ENCODE measurements at regions not wholly inside any gene's neighbourhood (a gene's known extent, or its start where the extent isn't known, plus 50 kb on each side); places are given as distances from the start of the nearest gene placed in this dataset.
A peak's percentile ranks its signal among the peaks of the same experiment; 100 is the strongest.

DNA sequence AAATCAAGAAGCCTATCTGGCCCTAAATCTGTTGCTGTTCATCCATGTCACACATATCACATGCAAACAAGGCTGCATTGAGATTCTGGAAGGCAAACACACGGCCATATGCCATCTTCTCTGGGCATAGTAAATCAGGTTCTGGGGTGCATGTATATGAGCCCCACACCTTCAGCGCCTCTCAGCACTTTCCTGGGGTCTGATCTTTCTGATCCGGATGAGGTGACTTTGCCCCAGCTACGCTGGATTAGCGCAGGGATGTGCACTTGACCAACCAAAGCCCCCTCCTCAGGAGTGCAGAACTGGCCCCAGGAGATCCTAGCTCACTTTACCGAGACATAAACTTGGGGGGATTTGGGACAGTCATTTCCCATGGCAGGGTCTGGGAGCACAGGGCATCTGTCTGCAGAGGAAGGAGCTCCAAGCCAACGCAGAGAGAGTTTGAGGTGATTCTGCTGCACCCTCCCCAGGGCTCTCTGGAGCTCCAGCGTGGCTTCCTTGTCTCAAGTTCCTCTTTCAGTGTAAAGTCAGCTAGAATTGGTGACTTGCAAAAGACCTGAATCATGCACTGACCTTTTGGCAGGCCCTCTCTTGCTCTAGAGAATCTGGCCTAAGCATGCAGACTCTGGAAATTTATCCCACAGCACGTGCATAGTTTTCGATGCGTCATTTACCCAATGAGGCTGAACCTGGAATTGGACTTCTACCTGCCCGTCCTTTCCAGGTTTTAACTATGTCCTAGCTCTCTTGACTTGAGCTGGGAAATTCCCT lies 63.5 kb upstream of the KLF13 start:
- peak; percentile 24 for DNase-seq
- Mint-ChIP-seq H3K4me3 (no peak overlapping the region), H3K27ac (peak overlapping the region; percentile 96)

DNA sequence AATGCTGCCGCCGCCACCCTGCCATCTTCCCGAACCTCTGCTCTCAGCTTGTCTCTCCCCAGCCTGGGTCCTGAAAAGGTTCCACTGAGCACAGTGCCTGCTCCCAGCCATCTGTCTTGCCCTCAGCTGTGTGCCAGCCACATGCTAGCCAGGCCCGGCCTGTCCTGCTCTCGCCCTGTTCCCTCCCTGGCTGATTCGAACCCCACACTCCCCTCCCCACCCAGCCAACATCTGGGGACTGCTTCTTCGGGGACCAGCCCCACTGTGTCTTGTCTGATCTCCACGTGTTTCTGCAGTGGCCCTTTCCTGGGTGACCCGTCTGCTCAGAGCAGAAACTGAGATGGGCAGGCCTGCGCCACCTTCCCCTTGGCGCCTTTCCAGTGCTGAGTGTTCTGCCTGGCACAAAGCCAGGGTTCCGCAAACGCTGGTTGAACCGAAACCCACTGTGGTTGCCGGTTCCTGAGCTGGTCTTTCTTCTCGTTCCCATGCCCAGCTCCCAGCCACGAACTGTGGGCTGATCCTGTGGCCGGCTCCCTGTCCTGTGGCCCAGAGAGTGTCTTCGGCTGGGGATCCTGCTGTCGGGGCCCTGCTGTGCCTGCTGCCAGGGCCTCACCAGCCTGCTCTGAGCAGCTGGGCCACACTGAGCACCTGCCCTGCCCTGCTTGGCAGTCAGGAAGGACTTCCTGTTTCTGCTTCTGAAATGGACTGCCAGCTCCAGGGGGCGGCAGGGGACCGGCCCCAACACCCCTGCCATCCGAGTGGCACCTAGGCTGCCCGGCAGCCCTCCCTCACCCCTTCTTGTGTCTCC lies 62.7 kb upstream of the KLF13 start:
- Mint-ChIP-seq H3K4me3 (peak overlapping the region; percentile 32), H3K9me3 (no peaks in the 10 kb centered on the region), H3K27ac (peak overlapping the region; percentile 96), H3K36me3 (peaks cover 5% of the 10 kb centered on the region), H3K27me3 (peaks cover 29% of the 10 kb centered on the region), H3K4me1 (peaks cover 88% of the 10 kb centered on the region)
- peak; percentile 81 for DNase-seq
- CTCF ChIA-PET = interaction anchor here (0.8 to 2.9 kb wide), 7 partner anchors 49 to 225 kb away, joined by 3 to 17 read pairs (median 3); no protein-coding TSS in a partner anchor

More for the DNA sequence above, 63.5 kb upstream of the KLF13 start:
- peaks cover 27% of the 10 kb centered on the region for H3K27me3 Mint-ChIP-seq
- no peaks in the 10 kb centered on the region for H3K9me3 Mint-ChIP-seq
- CTCF ChIA-PET = interaction anchor here (0.6 to 2.9 kb wide), 7 partner anchors 10 to 225 kb away, joined by 3 to 17 read pairs (median 3); no protein-coding TSS in a partner anchor
- H3K4me1 Mint-ChIP-seq = peaks cover 88% of the 10 kb centered on the region
- H3K36me3 Mint-ChIP-seq = peaks cover 5% of the 10 kb centered on the region

DNA sequence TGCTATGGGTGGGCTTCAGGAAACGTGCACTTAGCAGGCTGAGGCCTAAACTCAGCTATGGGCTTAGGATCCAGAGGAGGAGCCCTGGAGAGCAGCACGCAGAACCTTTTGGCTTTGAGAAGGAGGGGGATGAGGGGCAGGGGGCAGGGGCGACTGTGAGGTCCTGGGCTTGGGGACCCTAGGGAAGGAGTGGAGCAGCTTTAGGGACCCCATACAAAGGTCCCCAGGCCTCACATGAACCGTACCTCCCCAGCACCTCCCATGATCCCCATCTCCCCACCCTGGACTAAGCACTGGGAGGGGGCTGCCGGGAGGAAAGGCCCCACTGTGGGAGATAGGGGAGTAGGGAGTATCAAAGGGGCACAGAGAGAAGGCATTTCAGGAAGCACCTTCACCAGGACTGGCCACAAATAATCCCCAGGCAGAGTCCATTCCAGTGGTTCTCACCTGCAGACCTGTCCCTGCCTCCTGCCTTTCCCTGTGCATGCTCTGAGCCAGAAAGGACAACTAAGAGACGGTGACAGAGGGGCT lies 62.0 kb upstream of the KLF13 start:
- Mint-ChIP-seq H3K4me3 (no peak overlapping the region), H3K36me3 (peaks cover 4% of the 10 kb centered on the region), H3K27me3 (peaks cover 24% of the 10 kb centered on the region), H3K9me3 (no peaks in the 10 kb centered on the region), H3K27ac (peak overlapping the region; percentile 96), H3K4me1 (peaks cover 89% of the 10 kb centered on the region)
- CTCF ChIA-PET = interaction anchor here (1.0 to 2.9 kb wide), 5 partner anchors 50 to 174 kb away, joined by 3 to 17 read pairs (median 4); no protein-coding TSS in a partner anchor
- peak; percentile 21 for DNase-seq

DNA sequence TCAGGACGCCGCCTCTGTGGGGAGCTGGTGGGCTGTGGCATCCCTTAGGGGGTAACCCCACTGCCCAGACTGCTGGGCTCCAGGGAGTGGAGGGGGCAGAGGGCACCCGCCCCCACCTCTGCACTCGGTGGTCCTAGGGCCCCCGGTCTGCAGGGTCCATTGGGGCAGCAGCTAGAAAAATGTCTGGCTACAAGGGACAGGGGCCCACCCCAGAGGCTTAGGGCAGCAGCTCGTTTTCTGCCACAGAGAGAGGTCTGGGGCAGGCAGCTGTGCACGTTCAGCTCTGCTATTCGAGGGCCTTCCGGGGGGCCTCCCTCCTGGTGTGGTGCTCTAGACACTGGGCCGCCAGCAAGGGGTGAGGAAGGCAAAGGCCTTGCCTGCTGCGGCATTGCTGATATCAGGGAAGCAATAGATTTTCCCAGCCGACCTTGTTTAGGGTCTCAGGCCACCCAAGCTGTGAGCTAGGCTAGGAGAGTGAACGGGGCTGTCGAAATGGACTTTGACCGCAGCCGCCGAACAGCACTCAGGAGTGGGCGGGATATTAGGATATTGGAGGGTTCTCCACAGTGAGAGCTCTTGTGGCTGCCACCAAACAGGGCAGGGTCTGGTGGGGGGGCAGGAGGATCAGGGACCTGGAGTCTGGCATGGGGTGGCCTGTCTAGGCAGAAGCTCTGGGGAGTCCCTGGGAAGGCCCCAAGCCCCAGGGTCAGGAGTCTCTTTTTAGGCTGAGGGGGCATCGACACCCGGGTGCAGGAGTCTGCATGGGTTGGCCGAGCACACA lies 61.4 kb upstream of the KLF13 start:
- DNase-seq = peak; percentile 20
- Mint-ChIP-seq H3K36me3 (peaks cover 4% of the 10 kb centered on the region), H3K4me3 (no peak overlapping the region), H3K27me3 (peaks cover 22% of the 10 kb centered on the region), H3K4me1 (peaks cover 95% of the 10 kb centered on the region), H3K9me3 (no peaks in the 10 kb centered on the region), H3K27ac (peak overlapping the region; percentile 96)
- CTCF ChIA-PET = interaction anchor here (1.4 to 2.9 kb wide), 3 partner anchors 50 to 170 kb away, joined by 3 to 17 read pairs (median 8); no protein-coding TSS in a partner anchor

DNA sequence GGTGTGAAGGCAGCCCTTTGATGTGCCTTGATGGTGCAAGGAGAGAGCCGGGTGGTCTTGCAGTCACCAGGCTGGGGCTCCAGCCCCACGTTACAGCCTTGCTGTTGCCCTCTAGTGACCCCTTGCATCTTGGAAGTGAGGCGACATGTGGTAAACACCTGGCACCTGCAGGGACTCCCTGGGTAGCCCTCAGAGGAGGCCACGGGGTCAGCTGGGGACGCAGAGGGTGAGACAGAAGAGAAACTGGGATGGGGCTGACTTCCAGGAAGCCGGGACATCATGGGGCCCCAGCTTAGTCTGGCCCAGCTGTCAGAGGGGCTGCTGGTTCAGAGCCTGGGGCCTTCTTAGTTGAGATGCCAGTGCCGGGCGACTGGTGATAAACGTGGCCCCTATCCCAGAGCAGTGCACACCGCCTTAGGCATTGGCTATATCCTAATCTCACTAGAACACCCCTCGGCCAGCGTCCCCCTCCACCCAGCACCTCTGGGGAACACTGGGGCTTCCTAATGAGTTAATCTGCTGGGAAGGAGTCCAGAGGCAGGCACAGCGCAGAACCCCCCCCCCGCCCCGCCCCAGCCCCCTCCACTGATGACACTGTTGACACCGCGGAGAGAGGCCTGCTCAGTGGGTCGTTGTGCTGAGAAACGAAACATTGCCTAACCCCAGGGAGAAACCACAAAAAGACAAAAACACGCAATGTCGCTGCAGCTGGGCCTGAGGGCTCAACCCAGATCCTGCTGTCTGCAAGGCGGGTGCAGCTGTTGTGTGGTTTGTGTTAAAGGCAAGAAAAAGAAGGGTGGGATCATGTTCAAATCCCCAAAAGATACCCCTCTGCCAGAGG lies 60.5 kb upstream of the KLF13 start:
- DNase-seq = peak; percentile 90
- Mint-ChIP-seq H3K27ac (peak overlapping the region; percentile 96), H3K36me3 (peaks cover 4% of the 10 kb centered on the region), H3K27me3 (peaks cover 22% of the 10 kb centered on the region), H3K4me1 (peaks cover 100% of the 10 kb centered on the region), H3K4me3 (peak overlapping the region; percentile 22), H3K9me3 (no peaks in the 10 kb centered on the region)
- CTCF ChIA-PET = interaction anchor here (0.7 to 2.1 kb wide), 4 partner anchors 10 to 169 kb away, joined by 3 to 8 read pairs (median 4); no protein-coding TSS in a partner anchor

DNA sequence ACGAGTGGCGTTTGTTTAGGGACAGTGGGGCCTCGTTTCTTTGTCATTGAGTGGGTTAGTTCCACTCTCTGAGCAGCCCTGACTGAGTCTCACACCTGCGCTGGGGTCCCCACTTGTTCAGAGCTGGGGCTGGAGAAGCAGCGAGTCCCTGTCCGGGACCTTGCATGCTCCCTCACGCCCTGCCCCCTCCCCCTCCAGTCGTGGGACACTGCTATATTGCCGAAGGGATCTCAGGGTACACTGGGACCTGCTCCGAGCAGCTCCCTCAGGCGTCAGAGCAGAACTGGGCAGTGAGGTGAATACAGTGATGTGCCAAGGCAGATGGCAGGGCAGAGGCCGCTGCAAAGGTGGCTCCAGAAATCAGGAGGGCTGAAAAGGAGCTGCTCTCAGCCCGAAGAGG lies 59.9 kb upstream of the KLF13 start:
- Mint-ChIP-seq H3K9me3 (no peaks in the 10 kb centered on the region), H3K27me3 (peaks cover 19% of the 10 kb centered on the region), H3K27ac (peak overlapping the region; percentile 96), H3K36me3 (peaks cover 4% of the 10 kb centered on the region), H3K4me3 (peak overlapping the region; percentile 22), H3K4me1 (peaks cover 99% of the 10 kb centered on the region)
- CTCF ChIA-PET = interaction anchor here (0.6 to 1.7 kb wide), 4 partner anchors 11 to 66 kb away, joined by 3 to 5 read pairs (median 4); no protein-coding TSS in a partner anchor
- no peak for DNase-seq

DNA sequence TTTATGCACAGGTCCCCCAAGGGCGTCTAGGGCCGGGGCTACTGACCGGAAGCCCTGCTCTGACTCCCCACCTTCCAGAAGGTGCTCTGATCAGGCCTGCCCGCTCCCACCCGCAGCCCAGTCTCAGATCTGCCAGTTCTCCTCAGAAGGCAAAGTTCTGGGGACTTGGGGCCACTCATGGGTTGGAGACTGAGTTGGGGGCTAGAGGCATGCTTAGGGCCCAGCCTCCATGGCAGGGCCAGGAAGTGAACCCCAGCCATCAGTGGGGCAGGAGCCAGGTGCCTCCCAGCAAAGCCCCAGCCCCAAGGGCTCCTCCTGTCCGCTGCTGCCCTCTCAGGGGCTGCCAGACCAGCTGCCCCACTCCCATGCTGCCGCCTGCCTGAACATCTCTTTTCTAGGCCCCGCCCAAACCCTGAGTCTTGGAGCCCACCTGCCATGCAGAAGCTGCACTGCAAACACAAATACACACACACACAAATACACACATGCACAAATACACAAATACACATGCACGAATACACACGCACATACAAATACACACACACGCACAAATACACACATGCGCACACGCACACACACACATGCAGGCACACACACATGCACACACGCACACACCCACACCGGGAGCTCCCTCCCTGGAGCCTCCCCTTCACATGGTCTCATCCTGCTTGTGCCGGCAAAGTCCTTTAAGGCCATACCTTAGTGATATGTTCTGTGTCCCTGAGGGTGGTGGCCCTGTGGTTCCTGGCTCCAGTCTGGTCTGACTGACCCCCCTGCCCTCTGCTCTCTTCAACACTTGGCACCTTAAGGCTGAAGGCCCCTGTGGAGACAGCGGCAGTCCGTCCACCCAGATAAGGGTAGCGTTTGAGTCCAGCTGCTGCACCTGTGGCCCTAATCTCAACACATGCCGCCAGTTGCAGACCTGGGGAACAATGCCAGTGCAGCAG lies 59.2 kb upstream of the KLF13 start:
- Mint-ChIP-seq H3K36me3 (peaks cover 4% of the 10 kb centered on the region), H3K4me1 (peaks cover 93% of the 10 kb centered on the region), H3K27ac (peak overlapping the region; percentile 96), H3K27me3 (peaks cover 14% of the 10 kb centered on the region), H3K4me3 (no peak overlapping the region), H3K9me3 (no peaks in the 10 kb centered on the region)
- DNase-seq = peak; percentile 18
- CTCF ChIA-PET = interaction anchor here (0.6 to 1.7 kb wide), 3 partner anchors 11 to 53 kb away, joined by 3 to 5 read pairs (median 4); no protein-coding TSS in a partner anchor

DNA sequence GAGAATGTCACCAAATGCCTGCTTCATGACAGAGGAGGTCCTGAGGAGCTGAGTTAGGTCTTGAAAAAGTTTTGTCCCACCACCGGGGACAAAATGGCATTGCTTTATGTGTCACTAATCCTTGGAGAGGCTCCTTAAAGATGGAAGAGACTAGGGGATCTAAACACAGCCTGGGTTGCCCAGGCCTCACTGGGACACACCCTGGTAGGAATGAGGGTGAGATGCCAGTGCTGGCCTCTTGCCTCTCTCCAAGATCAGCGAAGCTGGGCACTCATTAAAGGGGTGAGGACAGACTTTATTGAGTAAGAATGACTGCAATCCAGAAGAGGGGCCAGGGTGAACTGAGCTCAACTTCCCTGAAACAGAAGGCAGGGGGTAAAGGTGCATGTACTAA lies 58.5 kb upstream of the KLF13 start:
- no peak overlapping the region for H3K4me3 Mint-ChIP-seq
- no peaks in the 10 kb centered on the region for H3K9me3 Mint-ChIP-seq
- peaks cover 12% of the 10 kb centered on the region for H3K27me3 Mint-ChIP-seq
- CTCF ChIA-PET = interaction anchor here (1.7 kb wide), 1 partner anchor 12 kb away, joined by 4 read pairs; no protein-coding TSS in a partner anchor
- H3K36me3 Mint-ChIP-seq = peaks cover 4% of the 10 kb centered on the region
- DNase-seq = peak; percentile 3
- peak overlapping the region; percentile 96 for H3K27ac Mint-ChIP-seq
- H3K4me1 Mint-ChIP-seq = peaks cover 89% of the 10 kb centered on the region

DNA sequence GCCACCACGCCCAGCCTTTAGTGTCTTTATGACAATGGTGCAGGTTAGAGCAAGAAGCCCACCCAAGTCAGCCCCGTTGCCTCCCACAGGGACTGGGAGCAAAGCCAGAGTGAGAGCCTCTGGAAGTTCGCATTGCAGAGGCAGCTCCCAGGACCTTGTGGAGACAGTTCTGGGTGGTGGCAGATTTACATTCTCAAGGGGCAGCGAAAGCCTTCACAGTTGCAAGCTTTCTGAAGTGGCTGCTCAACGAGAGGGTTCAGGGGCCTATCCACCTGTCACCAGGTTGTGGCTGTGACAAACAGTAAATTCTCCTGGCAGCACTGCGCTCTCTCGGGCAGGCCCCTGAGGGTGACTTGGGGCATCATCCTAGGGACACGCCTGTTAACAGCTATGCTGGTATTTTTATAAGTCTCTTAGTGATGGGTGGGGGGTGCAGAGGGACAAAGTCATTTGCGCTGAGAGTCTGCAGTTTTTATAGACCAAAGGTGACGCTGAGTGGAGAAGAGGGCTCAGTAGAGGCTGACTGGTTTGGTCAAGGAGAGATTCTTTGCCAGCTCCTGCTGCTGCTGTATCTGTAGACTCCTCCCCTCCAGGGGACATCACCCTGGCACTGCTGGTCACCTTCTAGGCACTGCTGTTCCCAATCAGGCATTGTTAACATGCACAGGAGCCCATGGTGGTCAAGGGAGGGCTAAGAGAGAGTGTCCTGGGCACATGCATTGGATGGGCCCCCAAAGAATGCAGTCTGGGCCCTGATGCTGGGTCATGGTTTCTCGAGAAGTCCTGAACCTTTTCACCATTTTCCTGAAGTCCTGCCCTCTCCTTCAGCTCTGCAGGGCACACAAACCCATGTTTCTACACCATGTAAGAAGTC lies 57.5 kb upstream of the KLF13 start:
- Mint-ChIP-seq H3K27ac (no peak overlapping the region), H3K4me3 (no peak overlapping the region)
- CTCF ChIA-PET = interaction anchor here (1.0 kb wide), 1 partner anchor 52 kb away, joined by 4 read pairs; no protein-coding TSS in a partner anchor

DNA sequence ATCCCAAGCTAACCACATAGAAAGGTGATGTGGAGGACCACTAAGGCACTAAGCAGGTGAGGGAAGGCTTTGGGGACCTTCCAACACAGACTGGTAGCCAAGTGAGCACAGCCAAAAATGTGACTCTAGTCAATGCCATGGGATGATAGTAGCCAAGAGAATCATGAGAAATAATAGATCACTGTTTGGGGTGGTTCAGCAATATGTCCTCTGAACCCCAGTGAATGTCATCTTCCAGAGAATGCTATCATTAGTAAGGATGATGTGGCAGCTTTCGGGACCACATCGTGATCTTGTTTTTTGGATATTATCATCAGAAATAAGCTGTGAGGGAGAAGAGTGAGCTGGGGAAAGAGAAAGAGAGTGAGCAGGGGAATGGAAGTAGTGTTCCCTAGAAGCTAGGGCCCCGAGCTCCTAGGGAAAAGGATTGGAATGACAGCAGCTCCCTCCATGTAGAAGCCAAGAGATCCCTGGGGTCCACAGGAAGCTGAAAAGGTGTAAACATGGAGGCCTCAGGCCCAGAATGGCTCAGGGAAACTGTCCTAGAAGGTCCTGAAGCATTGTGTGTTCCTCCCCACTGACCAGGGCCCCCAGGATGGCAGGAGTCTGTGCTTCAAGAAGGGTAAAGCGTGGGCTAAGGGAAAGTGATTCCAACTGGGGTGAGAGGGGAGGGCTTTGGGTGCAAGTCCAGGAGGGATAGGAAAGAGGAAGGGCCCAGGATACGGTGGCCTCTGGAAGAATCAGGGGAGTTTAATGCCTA lies 56.6 kb upstream of the KLF13 start:
- peak; percentile 15 for DNase-seq
- Mint-ChIP-seq H3K4me3 (no peak overlapping the region), H3K27ac (no peak overlapping the region), H3K4me1 (peaks cover 87% of the 10 kb centered on the region), H3K9me3 (no peaks in the 10 kb centered on the region), H3K27me3 (peaks cover 4% of the 10 kb centered on the region), H3K36me3 (peaks cover 4% of the 10 kb centered on the region)
- CTCF ChIA-PET = interaction anchor here (0.6 kb wide), 1 partner anchor 97 kb away, joined by 3 read pairs; no protein-coding TSS in a partner anchor

More for the DNA sequence above, 57.5 kb upstream of the KLF13 start:
- DNase-seq = peak; percentile 17
- H3K27me3 Mint-ChIP-seq = peaks cover 4% of the 10 kb centered on the region
- no peaks in the 10 kb centered on the region for H3K9me3 Mint-ChIP-seq
- H3K4me1 Mint-ChIP-seq = peaks cover 88% of the 10 kb centered on the region
- H3K36me3 Mint-ChIP-seq = peaks cover 4% of the 10 kb centered on the region
